Activated T-cell treated with anti-CD3 and anti-CD28 coated beads, Interleukin-2, amount 50 U/mL, for 48 hours (primary cell): ENCODE measurements at regions not wholly inside any gene's neighbourhood (a gene's known extent, or its start where the extent isn't known, plus 50 kb on each side); places are given as distances from the start of the nearest gene placed in this dataset.
"Not testable (repeated sequence)": the region's sequence is repeated elsewhere in the genome, so short reads cannot be mapped to it uniquely, and the experiment has no call there.

Experiments used
- DNase-seq, 2 experiments: peaks; one replicate each; pipeline ENCODE4 v3.0.0-alpha.2; 2020

DNA sequence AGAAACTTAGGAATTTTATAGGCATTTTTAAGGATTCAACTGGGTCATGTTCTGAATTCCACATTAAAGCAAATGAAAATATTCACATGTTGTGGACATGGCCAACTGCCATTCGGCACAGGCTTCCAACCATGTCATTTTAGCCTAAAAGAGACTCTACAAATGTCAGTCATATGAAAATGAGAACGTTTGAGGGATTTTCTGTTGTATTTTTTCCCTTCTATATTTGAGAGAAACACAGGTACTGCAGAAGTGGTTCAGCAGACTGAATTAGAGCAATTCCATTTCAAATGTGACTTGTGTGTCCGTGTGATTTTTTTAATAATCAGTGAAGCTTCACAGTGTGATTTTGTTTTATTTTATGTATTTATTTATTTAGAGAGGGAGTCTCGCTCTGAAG, 124.3 kb downstream of the TP53TG3F start:
- not testable (repeated sequence) for DNase-seq

DNA sequence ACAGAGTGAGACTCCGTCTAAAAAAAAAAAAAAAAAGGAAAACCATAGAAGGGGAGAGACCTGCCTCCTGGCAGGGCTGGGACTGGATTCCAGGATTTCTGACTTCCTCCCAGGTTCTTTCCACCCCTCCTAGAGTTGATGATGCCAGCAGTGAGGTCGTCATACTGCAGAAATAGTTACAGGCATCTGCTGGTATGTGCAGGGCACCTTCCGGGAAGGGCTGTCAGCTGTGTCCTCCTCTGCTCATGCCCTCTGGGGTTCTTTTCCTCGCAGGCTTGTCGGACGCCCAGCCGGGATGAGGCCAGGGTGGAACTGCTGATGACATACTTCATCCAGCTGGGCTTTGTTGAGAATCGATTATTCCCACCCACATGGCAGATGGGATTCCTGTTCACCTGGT, 129.2 kb downstream of the TP53TG3F start:
- not testable (repeated sequence) for DNase-seq

DNA sequence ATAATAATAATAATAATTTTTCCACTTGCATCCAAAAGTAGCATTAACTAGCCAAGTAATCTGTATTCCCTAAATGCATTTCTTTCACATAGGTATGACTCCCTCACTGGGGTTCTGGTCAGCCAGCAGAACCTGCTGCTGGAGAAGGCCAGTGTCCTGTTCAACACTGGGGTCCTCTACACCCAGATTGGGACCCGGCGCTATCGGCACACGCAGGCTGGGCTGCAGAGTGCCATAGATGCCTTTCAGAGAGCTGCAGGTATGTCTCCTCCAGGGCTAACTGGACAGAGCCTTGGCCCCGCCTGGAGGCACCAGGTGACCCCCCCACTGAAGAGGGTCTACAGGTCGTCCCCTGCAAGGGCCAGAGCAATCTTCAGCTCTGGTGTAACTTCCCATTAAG, 133.9 kb downstream of the TP53TG3F start:
- not testable (repeated sequence) for DNase-seq

DNA sequence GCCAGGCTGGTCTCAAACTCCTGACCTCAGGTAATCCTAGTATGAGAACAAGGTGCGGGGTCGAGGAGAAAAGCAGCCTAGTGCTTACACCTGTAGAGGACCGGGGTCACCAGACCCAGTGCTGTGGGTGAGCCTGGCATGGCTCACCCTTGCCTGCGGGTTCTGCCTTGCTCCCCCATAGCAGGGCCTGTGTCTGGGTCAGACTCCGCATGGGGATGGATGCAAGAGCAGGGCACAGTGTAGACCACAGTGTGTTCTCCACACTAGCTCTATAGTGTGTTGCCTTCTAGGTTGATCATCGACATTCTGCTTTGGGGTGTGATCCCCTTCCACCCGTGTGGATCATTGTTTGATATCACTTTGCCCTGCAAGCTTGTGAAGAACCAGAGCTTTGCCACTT, 135.7 kb downstream of the TP53TG3F start:
- not testable (repeated sequence) for DNase-seq

DNA sequence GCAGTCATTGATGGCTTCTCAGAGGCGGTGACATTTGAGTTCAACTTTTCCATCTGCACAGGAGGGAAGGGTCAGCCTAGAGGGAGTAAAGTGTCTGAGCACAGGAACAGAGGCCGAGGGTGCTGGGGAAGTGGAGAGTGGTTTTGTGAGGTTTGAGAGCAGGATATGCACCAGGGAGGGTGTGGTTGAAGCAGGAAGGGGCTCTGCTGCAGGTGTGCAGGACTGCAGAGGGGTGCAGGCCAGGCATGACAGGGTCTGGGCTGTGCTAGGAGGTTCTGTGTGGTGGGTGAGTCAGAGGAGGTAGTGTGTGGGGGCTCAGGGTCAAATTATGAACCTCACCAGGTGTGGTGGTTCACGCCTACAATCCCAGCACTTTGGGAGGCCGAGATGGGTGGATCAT, 141.6 kb downstream of the TP53TG3F start:
- DNase-seq: not testable (repeated sequence)

DNA sequence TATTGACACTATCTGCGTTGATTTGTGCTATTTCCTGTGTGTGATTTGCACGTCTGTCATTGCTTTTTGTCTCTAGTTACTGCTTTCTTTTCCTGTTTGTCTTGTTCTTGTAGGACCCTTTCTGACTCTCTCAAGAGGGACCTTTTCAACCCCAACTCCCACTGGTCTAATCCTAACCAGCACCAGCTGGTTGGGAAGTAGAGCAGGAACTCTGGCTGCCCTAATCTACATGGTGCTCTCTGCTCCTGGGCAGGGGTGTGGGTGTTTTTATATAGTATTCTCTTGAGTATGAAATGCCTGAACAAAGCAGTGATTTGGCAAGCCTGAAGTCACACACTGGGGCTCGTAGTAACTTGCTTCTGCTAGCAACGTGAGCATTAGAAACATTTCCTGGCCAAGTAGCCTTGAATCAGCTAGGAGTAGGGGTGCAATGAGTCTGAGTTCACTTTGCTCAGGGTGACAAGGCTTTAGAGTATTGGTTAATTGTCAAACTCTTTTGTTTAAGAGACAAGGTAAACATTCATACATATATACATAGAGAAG, 164.2 kb downstream of the TP53TG3F start:
- DNase-seq: not testable (repeated sequence)

DNA sequence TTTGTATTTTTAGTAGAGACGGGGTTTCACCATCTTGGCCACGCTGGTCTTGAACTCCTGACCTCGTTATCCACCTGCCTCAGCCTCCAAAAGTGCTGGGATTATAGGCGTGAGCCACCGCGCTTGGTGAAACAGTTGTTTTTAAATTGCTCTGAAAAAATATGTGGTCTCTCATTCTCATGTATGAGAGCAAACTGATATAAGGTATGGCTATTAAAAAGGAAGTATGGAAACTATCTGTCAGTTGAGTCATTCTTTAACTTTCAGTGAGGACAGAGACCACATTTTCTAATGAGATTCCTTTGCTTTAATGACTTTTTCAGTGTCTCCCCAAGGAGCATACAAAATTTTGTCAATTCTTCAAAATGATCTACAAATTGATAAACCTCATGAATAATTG, 169.5 kb downstream of the TP53TG3F start:
- DNase-seq: not testable (repeated sequence)

DNA sequence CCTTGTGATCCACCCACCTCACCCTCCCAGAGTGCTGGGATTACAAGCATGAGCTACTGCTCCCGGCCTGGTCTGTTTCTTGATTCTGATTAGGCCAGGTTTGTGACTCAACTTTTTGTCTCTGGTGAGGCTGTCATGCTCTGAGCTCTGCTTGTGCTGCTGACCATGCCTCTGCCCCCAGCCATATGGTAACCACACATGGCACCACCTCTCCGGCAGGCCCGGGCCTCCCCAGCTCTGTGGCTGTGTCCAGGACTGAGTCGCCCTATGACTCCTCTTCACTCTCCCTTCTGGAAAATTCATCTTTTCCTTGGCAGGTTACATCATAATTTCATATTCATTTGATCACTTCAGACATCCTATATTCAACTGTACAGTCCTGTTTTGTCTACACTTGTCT, 172.3 kb downstream of the TP53TG3F start:
- not testable (repeated sequence) for DNase-seq

DNA sequence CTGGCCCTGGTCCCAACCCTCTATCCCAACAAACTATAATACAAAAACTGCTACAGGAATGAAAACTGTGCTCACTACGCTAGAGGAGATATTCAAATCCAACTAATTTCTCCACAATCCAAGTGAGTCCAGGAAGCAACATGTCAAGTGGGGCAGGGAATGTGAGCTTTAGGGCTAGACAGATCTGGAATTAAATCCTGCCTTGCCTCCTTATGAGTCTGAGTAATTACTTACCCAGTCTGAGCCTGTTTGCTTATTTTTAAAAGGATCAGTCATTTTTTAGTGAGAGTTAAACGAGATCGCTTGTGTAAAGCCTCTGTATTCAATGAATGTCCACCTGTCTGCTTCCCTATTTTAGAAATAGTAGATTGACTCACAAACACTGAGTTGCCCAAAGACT, 174.6 kb downstream of the TP53TG3F start:
- not testable (repeated sequence) for DNase-seq

DNA sequence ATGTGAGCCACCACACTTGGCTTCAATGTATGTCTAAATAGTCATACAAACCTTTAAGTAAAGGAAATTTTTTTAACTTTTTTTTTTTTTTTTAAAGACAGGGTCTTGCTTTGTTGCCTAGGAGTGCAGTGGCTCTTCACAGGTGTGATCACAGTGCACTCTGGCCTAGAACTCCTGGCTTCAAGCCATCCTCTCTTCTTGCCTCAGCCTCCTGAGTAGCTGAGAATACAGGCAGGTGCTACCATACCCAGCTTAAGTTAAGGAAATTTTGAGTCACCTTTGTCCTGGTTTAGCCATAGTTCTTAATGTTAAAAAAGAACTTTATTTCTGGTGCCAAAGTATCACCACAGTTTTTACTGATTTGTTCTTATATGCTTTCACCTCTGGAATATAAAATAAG, 177.3 kb downstream of the TP53TG3F start:
- not testable (repeated sequence) for DNase-seq

DNA sequence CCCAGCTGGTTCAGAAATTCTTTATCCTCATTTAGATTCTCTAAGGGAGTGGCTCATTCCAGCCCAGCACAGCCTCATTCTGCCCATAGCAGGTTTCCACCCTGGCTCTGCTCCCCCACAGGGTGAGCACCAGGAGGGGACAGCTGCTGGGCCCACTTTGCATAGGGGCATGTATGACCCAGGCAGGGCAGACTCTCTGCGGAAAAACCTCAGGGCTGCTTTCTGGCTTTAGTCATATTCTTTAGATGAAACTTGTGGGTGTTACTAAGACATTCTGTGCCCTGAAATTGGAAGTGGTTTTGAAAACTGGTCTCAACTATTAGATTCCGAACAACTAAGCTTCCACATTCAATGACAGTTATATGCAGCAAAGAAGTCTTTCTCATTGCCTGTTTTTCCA, 183.9 kb downstream of the TP53TG3F start:
- DNase-seq: not testable (repeated sequence)

DNA sequence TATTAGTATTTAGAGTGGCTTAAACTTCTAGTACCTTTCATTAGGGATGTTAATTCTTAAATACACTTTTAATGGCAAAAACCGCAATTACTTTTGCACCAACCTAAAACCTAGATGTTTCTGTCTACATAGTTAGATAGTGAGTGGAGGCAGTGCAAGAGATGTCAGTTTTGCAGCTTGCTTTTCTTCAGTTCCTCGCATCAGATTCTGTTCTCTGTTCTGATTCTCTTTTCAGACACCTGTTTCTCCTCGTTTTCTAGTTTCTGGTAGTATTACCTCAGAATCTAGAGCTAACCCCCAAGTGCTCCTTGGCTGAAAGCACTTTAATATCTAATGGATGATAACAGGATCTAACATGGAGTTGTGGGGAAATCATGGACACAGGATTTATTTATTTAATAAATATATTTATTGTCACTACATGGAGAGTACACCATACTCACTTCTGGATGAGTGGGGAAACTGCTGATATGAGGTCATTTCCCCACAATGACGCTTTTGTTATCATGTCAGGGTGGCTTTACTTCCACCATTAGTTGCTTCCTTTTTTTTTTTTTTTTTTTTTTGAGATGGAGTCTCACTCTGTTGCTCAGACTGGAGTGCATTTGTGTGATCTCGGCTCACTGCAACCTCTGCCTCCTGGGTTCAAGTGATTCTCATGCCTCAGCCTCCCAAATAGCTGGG, 184.4 kb downstream of the TP53TG3F start:
- DNase-seq: not testable (repeated sequence)

DNA sequence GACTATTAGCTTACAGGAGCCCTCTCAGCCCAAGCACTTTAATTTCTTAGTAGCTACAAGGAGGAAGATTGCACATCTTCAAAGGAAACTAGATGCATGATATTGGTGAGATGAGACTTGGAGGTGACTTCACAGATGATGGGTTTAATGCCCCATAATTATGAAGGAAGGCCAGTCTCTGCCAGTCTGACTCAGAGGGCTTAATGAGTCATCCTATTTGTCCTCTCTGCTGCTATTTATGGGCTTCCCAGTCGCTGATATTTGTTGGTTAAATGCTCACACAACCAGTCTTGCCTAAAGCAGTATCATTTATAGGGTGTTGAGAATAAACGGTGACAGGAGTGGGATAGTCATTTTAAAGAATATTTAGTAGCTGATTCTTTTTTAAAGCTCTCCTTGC, 187.0 kb downstream of the TP53TG3F start:
- DNase-seq: not testable (repeated sequence)

DNA sequence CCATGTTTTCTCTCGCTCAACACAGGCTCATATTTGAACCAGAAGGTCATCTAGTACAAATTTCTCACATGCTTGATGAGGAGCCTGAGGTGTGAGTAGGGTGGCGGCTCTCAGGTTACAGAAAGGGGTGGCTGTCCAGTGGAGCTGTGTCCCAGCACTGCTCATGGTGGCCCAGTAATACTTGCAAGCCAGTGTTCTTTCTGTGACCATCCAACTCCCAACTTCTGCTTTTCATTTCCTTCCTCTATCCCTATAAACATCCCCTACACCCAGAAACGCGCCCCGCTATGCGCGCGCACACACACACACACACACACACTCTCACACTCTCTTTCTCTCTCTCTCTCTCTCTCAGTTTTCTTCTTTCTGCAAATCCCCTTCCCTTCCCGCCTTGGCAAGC, 196.3 kb downstream of the TP53TG3F start:
- DNase-seq: not testable (repeated sequence)

DNA sequence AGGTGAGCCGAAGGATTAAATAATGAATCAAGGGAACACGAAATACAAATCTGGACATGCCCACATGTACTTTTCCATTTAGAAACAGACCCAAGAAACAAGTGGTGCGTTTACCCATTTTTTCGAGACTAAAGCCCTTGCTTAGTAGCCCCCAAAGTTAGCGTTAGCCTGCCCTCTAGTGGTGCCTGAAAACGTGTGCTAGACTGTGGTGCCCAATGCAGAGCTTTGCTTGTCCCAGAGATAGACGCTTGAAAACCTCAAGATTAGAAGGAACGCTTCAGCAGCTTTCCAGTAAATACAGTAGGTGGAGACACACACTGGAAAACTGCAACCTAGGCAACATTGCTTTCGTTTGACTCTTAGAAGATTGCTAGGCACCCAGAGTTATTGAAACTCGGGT, 197.0 kb downstream of the TP53TG3F start:
- DNase-seq: not testable (repeated sequence)

DNA sequence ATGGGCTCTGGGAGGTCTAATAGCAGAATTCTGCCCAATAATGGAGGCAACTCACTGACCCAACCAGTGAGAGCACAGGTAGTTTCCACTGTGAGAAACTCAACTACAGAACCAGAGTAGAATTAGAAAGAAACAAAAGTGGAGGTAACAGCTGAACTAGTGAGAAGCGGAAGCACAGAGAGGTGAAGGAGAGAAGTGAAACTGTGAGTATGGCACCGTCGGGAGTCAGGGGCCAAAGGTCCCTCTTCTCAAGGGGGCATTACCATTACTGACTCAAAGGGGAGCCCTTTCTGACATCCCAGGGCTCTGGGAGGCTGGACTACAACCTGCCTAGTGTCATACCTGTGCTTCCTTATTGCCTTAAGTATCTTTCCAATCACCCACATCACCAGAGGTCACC, 198.3 kb downstream of the TP53TG3F start:
- DNase-seq: not testable (repeated sequence)

DNA sequence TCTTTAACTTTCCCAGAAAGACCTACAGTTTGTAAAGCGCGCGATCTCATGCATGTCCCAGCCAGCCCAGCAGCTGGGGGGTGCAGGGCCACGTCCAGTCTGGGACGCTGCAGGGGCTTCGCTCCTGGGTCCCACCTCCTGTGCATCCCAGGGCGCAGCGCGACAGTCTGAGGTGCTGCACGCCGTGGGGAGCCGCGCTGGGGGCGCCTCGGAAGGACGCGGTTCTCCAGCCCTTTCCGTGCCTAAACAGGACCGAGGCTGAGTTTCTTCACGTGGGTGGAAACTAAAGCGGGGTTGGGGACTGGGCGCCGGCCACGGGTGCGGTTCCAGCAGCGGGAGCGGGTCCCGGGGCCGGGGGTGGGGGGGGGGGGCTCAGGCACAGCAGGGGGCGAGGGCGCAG, 221.4 kb downstream of the TP53TG3F start:
- DNase-seq: not testable (repeated sequence)

DNA sequence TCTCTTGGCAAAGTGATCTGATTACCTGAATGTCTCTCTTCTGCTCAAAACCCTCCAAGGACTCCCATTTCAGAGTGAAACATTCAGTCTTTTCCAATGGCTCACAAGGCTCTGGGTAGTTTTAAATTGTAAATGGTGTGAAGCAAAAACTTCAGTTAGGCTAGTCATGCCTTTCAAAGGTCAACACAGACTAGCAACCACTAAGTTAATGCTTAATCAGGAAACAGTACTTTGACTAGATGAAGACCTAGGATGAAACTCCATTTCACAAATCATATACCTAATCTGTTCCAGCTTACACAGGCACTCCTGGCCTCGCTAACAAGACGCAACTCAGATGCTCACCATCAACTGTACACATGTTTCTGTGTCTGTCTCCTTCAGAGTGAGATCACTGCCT, 240.9 kb downstream of the TP53TG3F start:
- DNase-seq: not testable (repeated sequence)

DNA sequence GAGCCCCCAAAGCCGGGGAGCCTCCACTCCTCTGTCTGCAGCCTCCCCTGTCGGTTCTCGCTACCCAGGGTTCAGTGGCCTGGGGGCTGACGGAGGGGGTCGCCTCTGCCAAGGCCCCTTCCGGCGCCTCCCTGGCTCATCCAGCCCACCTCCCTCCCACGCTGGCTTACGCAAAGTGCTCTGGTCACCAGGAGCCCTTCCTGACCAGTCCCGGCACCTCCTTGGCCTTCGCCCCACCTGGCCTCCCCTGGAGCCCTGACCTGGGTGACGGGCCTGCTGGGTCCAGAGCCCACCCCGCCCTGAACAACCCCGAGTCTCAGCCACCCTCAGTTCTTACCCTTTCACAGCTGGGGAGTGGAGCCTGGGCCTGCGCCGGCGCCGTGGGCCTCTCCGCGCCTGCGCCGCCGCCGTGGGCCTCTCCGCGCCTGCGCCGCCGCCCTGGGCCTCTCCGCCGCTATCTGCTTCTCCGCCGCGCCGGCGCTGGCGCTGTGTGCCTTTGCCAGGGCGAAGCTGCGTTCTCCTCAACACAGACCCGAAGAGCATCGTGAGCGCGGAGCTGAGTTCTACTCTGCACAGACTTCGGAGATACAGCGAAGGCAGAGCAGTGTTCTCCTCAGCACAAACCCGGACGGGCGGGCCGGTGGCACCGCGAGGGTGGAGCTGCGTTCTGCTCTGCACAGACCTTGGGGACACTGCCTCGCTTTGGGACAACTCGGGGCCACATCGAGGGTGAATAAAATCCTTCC, 247.6 kb downstream of the TP53TG3F start:
- DNase-seq: not testable (repeated sequence)

DNA sequence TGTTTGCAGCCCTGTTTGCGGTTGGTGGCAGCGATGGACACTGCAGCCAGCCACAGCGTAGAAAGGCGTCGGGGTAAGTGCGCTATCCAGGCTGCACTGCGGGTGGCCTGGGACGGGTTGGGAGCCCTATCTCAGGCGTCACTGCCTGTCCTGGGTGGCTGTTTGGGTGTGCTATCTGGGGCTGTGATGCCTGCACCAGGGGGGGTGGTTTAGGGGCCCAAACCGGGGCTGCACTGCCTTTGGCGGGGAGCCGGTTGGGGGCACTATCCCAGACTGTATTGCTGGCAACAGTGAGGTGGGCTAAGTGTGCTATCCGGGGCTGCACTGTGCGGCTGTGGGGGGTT, 248.2 kb downstream of the TP53TG3F start:
- DNase-seq: not testable (repeated sequence)

DNA sequence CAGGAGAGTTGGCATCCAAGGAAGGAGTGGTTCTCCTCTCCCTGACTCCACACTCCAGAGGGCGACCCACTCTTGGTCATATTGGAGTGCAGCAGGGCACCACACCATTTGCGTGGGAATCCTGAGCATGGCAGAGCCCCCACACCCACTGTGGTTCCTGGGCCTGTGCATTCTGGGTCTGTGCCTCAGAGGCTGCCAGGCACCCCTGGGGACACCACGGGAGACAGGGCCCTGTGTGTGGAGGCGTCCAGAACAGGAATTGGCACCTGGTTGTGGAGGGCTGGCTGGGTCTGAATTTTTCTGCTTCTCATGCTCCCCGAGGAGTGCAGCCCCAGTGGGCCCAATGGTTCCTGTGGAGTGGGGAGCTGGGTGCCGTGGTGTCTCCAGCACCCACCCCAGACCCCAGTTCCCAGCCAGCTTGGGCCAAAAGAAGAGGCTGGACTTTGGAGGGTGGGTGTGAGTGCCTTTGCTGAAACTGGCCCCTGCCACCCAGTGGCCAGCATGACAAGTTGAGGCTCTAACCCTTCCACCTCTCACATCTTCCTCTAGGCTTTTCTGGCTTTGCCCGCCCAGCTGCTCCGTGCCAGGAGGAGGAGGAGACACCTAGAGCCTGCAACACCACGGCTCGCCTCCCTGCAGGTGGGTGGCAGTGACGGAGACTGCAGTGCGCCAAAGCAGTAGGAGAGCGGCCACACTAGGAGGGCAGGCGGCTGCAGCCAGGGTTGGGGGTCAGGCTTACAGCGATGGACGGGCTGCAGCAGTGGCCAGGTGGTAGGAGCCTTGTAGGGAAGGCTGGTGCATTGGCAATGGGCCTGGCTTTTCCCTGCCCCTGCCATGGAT, 250.7 kb downstream of the TP53TG3F start:
- not testable (repeated sequence) for DNase-seq

DNA sequence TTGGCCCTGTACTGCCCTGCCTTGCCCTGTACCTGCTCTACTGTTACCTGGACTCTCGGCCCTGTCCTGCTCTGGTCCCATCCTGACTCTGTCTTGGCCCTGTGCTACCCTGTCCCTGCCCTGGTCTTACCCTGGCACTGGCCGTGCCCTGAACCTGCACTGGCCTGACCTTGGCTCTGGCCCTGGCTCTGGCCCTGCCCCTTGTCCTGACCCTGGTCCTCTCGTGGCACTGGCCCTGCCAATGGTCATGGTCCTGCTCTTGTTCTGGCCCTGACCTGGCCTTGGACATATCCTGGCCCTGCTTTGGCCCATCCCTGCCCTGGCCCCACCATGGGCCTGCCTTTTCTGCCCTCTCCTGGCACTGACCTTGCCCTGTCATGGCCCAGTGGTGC, 251.3 kb downstream of the TP53TG3F start:
- DNase-seq: not testable (repeated sequence)

DNA sequence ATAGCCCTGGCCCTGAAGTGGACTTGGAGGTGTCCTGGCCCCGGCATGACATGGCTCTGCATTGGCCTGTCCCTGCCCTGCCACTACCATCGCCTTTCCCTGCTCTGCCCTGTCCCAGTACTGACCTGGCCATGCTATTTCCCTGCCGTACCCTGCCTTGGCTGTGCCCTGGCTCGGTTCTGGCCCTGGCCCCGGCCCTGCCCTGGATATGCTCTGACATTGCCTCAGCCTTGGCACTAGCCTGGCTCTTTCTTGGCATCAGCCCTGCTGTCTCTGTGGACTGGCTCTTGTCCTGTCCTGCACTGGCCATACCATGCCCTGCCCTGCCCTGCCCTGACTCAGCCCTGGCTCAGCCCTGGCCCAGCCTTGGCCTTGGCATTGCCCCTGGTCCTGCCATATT, 252.2 kb downstream of the TP53TG3F start:
- not testable (repeated sequence) for DNase-seq
